ENCODE measurements at regions not wholly inside any gene's neighbourhood (a gene's known extent, or its start where the extent isn't known, plus 50 kb on each side); places are given as distances from the start of the nearest gene placed in this dataset.

GRCh38 chr11:134835561-134835960 is 423.5 kb upstream of the B3GAT1 start:
- H3K27ac ChIP-seq (ENCODE audit: low read depth, low read length, poor library complexity, severe bottlenecking), result no peak overlapping the region
- H4K20me1 ChIP-seq (ENCODE audit: insufficient read depth, low read length), result no peaks in the 10 kb centered on the region
- no peak overlapping the region for H3K4me3 ChIP-seq (ENCODE audit: low read depth, low read length, poor library complexity, severe bottlenecking)
- no peak for TF ChIP-seq CTCF (IDR thresholded peaks at IDR 0.05; ENCODE audit: low read length)
- TF ChIP-seq EZH2 (IDR thresholded peaks at IDR 0.05; ENCODE audit: borderline replicate concordance, low read length), result no peak
- no peaks in the 10 kb centered on the region for H3K79me2 ChIP-seq (ENCODE audit: insufficient read depth, low read length)
- H3K9ac ChIP-seq (ENCODE audit: low read length), result no peak overlapping the region
- H3K27me3 ChIP-seq (ENCODE audit: insufficient read depth, low read length), result no peaks in the 10 kb centered on the region
- no peaks in the 10 kb centered on the region for H3K36me3 ChIP-seq (ENCODE audit: insufficient read depth, low read length)
- H3K9me3 ChIP-seq (ENCODE audit: low read length), result no peaks in the 10 kb centered on the region
- no peaks in the 10 kb centered on the region for H3K9me2 ChIP-seq (ENCODE audit: low read depth, low read length)
- H3K4me1 ChIP-seq (ENCODE audit: insufficient read depth, low read length, severe bottlenecking), result no peaks in the 10 kb centered on the region
- no peaks in the 10 kb centered on the region for H3F3A ChIP-seq (ENCODE audit: insufficient read depth, low read length)
- H2AFZ ChIP-seq (ENCODE audit: low read length), result no peak overlapping the region
- no peak overlapping the region for H3K4me2 ChIP-seq (ENCODE audit: low read length)

DNA sequence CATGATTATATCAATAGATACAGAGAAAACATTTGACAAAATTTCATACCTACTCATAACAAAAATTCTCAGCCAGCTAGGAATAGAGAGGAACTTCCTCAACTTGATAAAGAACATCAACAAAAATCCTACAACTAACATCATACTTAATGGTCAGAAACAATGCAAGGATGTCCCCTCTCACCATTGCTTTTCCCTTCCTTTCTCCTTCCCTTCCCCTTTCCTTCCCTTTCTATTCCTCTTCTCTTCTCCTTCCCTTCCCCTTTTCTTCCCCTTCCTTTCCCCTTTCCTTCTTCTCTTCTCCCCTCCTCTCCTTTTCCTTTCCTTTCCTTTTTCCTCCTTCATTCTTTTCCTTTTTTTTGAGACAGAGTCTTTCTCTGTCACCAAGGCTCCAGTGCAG is 418.3 kb upstream of the B3GAT1 start:
- Histone ChIP-seq H3F3A (ENCODE audit: insufficient read depth, low read length) (no peaks in the 10 kb centered on the region), H3K9ac (ENCODE audit: low read length) (no peak overlapping the region), H3K36me3 (ENCODE audit: insufficient read depth, low read length) (no peaks in the 10 kb centered on the region), H3K79me2 (ENCODE audit: insufficient read depth, low read length) (no peaks in the 10 kb centered on the region), H3K4me2 (ENCODE audit: low read length) (no peak overlapping the region), H3K27ac (ENCODE audit: low read depth, low read length, poor library complexity, severe bottlenecking) (no peak overlapping the region), H4K20me1 (ENCODE audit: insufficient read depth, low read length) (no peaks in the 10 kb centered on the region), H3K4me3 (ENCODE audit: low read depth, low read length, poor library complexity, severe bottlenecking) (no peak overlapping the region), H3K4me1 (ENCODE audit: insufficient read depth, low read length, severe bottlenecking) (no peaks in the 10 kb centered on the region), H3K9me2 (ENCODE audit: low read depth, low read length) (no peaks in the 10 kb centered on the region), H3K27me3 (ENCODE audit: insufficient read depth, low read length) (no peaks in the 10 kb centered on the region), H2AFZ (ENCODE audit: low read length) (no peak overlapping the region), H3K9me3 (ENCODE audit: low read length) (no peaks in the 10 kb centered on the region)
- no peak for TF ChIP-seq CTCF (IDR thresholded peaks at IDR 0.05; ENCODE audit: low read length)
- TF ChIP-seq EZH2 (IDR thresholded peaks at IDR 0.05; ENCODE audit: borderline replicate concordance, low read length), result no peak

DNA sequence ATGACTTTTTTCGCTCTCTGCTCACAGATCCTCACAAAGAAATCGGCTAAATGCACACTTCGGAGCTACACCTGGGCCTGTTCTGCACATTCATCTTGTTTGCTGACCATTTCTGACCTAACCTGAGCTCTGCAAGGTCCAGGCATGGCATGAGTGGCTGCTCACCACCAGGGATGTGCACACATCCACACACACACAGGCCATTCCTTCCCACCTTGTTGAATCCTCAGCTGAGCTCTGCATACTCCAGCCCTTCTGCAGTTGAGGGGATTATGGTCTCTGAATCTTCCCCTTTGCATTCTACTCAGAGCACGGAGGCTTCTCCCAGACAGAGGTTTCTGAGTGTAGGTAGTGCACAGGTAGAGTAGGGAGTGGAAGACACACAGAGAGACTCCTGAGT is 411.9 kb upstream of the B3GAT1 start:
- Histone ChIP-seq H3K4me2 (ENCODE audit: low read length) (no peak overlapping the region), H3F3A (ENCODE audit: insufficient read depth, low read length) (no peaks in the 10 kb centered on the region), H3K4me3 (ENCODE audit: low read depth, low read length, poor library complexity, severe bottlenecking) (no peak overlapping the region), H3K27me3 (ENCODE audit: insufficient read depth, low read length) (no peaks in the 10 kb centered on the region; the same call in 1 of the 2 replicates), H3K79me2 (ENCODE audit: insufficient read depth, low read length) (no peaks in the 10 kb centered on the region), H4K20me1 (ENCODE audit: insufficient read depth, low read length) (no peaks in the 10 kb centered on the region), H3K36me3 (ENCODE audit: insufficient read depth, low read length) (no peaks in the 10 kb centered on the region), H3K9ac (ENCODE audit: low read length) (no peak overlapping the region), H3K27ac (ENCODE audit: low read depth, low read length, poor library complexity, severe bottlenecking) (no peak overlapping the region), H2AFZ (ENCODE audit: low read length) (no peak overlapping the region), H3K4me1 (ENCODE audit: insufficient read depth, low read length, severe bottlenecking) (no peaks in the 10 kb centered on the region), H3K9me2 (ENCODE audit: low read depth, low read length) (no peaks in the 10 kb centered on the region), H3K9me3 (ENCODE audit: low read length) (no peaks in the 10 kb centered on the region)
- TF ChIP-seq CTCF (IDR thresholded peaks at IDR 0.05; ENCODE audit: low read length) (no peak), EZH2 (IDR thresholded peaks at IDR 0.05; ENCODE audit: borderline replicate concordance, low read length) (no peak)

Measured in OCI-LY1 (cell line).